Fibroblast of mammary gland (primary cell): ENCODE measurements at regions not wholly inside any gene's neighbourhood (a gene's known extent, or its start where the extent isn't known, plus 50 kb on each side); places are given as distances from the start of the nearest gene placed in this dataset.
A peak's percentile ranks its signal among the peaks of the same experiment; 100 is the strongest.

Experiments
- DNase-seq: peaks from one replicate; pipeline ENCODE4 v3.0.0-alpha.2; 2010; ENCODE audit warnings: low read depth
- H3K4me3 ChIP-seq: 2 replicates; pipeline ENCODE4 v1.5.1; 2011; ENCODE audit warnings: low read depth, mild to moderate bottlenecking, low read length, moderate library complexity; ENCODE audit not compliant: control insufficient read depth
- CTCF ChIP-seq: conservative IDR thresholded peaks from 2 replicates; pipeline ENCODE4 v1.5.1; 2011; ENCODE audit warnings: low read depth, low read length, inconsistent platforms; ENCODE audit not compliant: control insufficient read depth, insufficient read depth

GRCh38 chr12:92550254-92550653 lies 152.5 kb upstream of the PLEKHG7 start:
- TF ChIP-seq CTCF: no peak
- H3K4me3 ChIP-seq: no peak overlapping the region
- no peak for DNase-seq

- no peak overlapping the region for H3K4me3 ChIP-seq
- no peak for TF ChIP-seq CTCF
- DNase-seq: no peak
Measured at GRCh38 chr12:92549516-92549915, 153.3 kb upstream of the PLEKHG7 start.

GRCh38 chr12:92547906-92548305 lies 154.9 kb upstream of the PLEKHG7 start:
- no peak for TF ChIP-seq CTCF
- peak; percentile 34 for DNase-seq

GRCh38 chr12:92547420-92547819 lies 155.4 kb upstream of the PLEKHG7 start:
- no peak for DNase-seq
- H3K4me3 ChIP-seq: no peak overlapping the region
- TF ChIP-seq CTCF: no peak

More at GRCh38 chr12:92547906-92548305, 154.9 kb upstream of the PLEKHG7 start:
- H3K4me3 ChIP-seq: no peak overlapping the region

- no peak for TF ChIP-seq CTCF
- H3K4me3 ChIP-seq: no peak overlapping the region
- DNase-seq: no peak
Measured at GRCh38 chr12:92546635-92547348, 156.0 kb upstream of the PLEKHG7 start.

- H3K4me3 ChIP-seq: no peak overlapping the region
- no peak for DNase-seq
- no peak for TF ChIP-seq CTCF
Measured at GRCh38 chr12:92546259-92546634, 156.5 kb upstream of the PLEKHG7 start.
